ENCODE measurements at regions not wholly inside any gene's neighbourhood (a gene's known extent, or its start where the extent isn't known, plus 50 kb on each side); places are given as distances from the start of the nearest gene placed in this dataset.

- Histone ChIP-seq H3K79me2 (ENCODE audit: insufficient read depth, low read length) (no peaks in the 10 kb centered on the region), H2AFZ (ENCODE audit: low read length) (no peak overlapping the region), H3K79me1 (ENCODE audit: insufficient read depth, low read depth, low read length, poor library complexity, severe bottlenecking) (no peaks in the 10 kb centered on the region), H2BK120ac (ENCODE audit: low read depth, low read length, poor library complexity, severe bottlenecking) (no peak overlapping the region), H2BK5ac (ENCODE audit: insufficient read length, low read length) (no peak overlapping the region), H4K20me1 (ENCODE audit: control insufficient read depth, insufficient read depth, insufficient read length) (no peaks in the 10 kb centered on the region), H2BK12ac (ENCODE audit: insufficient read length, low read depth, low read length) (no peak overlapping the region), H2AK5ac (ENCODE audit: insufficient read length, low read length) (no peak overlapping the region), H3K9ac (ENCODE audit: extremely low read depth, insufficient read length, low read length) (no peak overlapping the region), H3K23ac (ENCODE audit: insufficient read length, low read depth, low read length) (no peak overlapping the region), H3K9me3 (ENCODE audit: control insufficient read depth, low read depth, low read length) (no peaks in the 10 kb centered on the region), H3K27me3 (ENCODE audit: insufficient read depth, low read length) (no peaks in the 10 kb centered on the region), H3K4me2 (ENCODE audit: insufficient read depth, insufficient read length, low read length) (no peak overlapping the region), H4K91ac (ENCODE audit: insufficient read length, low read depth, low read length) (no peak overlapping the region), H3K4me1 (ENCODE audit: insufficient read depth, low read length) (no peaks in the 10 kb centered on the region; the same call in 1 of the 2 replicates), H3K18ac (ENCODE audit: insufficient read length, low read depth, low read length) (no peak overlapping the region), H3K56ac (ENCODE audit: insufficient read length, low read depth, low read length) (no peak overlapping the region), H2BK20ac (ENCODE audit: low read depth, low read length, poor library complexity, severe bottlenecking) (no peak overlapping the region), H3K23me2 (ENCODE audit: insufficient read length, low read depth, low read length, poor library complexity, severe bottlenecking) (no peaks in the 10 kb centered on the region), H2BK15ac (ENCODE audit: low read depth, low read length) (no peak overlapping the region), H4K5ac (ENCODE audit: insufficient read length, low read depth, low read length) (no peak overlapping the region), H3K27ac (ENCODE audit: insufficient read length, low read depth, low read length) (no peak overlapping the region), H4K8ac (replicated peaks; ENCODE audit: insufficient read length, low read depth, low read length) (no peak overlapping the region), H3T11ph (ENCODE audit: low read length) (no peak overlapping the region), H3K4ac (ENCODE audit: low read depth, low read length) (no peak overlapping the region), H3K14ac (ENCODE audit: insufficient read depth, low read length) (no peak overlapping the region)
- Mint-ChIP-seq H3K27ac (no peak overlapping the region; a peak in 1 of 7 replicates), H3K9me3 (no peaks in the 10 kb centered on the region; a peak in 1 of 5 replicates), H3K36me3 (ENCODE audit: insufficient read depth in 1 of 3, low read depth in 3 of 3) (no peaks in the 10 kb centered on the region), H3K4me3 (no peak overlapping the region), H3K4me1 (peaks cover 17 to 20% of the 10 kb centered on the region in 2 experiments), H3K27me3 (ENCODE audit: low read depth) (peaks cover 3% of the 10 kb centered on the region)
- DNase-seq, result no peak
- TF ChIP-seq CTCF (conservative IDR thresholded peaks at IDR 0.05), result no peak
- WGBS (ENCODE audit: extremely low coverage, insufficient read length, low lambda C conversion rate), result no CpG with 5 or more reads among the region's 11 CpGs
These were observed 394.9 kb downstream of the MED10 start for GRCh38 chr5:5983261-5983980.
